ENCODE measurements at regions not wholly inside any gene's neighbourhood (a gene's known extent, or its start where the extent isn't known, plus 50 kb on each side); places are given as distances from the start of the nearest gene placed in this dataset.
"Not testable (repeated sequence)": the region's sequence is repeated elsewhere in the genome, so short reads cannot be mapped to it uniquely, and the experiment has no call there.

DNA sequence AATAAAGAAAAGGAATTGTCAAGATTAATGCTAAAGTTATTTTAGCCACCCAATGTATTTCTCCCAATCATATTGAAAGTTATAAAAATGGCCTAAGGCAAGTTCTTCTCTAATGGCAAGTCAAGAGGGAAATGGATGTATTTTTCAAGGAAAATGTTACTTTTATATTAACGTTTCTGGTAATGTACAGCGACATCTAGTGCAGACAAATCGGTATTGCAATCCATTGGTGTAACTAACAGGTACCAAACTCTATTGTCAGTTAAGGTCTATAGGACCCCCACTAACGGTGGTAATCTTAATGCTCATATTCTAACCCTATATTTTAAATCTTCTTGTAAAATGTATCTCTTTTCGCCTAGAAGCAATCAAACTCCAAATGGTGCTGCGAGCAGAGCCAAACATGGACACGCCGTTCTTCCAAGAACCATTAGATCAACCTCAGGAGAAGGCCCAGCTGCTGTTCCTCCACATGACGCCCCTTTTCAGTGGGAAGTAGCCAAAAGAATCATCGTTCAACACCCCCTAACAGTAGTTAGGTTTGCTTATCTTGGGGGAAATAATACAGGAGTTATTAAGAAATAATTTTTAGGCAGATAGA, 98.5 kb upstream of the PABPC3 start:
- intact Hi-C loops (cut with DNase I): no loop called here
- Histone ChIP-seq H3K9me3 (no peaks in the 10 kb centered on the region), H3K9ac (ENCODE audit: low read depth in 2 of 2, low read length in 2 of 2) (no peak overlapping the region), H3K27ac (no peak overlapping the region), H3K36me3 (no peaks in the 10 kb centered on the region), H3K4me1 (no peaks in the 10 kb centered on the region), H3K4me3 (no peak overlapping the region), H3K27me3 (no peaks in the 10 kb centered on the region)
- peak; percentile 45 for DNase-seq
- TF ChIP-seq, protein P1, sequence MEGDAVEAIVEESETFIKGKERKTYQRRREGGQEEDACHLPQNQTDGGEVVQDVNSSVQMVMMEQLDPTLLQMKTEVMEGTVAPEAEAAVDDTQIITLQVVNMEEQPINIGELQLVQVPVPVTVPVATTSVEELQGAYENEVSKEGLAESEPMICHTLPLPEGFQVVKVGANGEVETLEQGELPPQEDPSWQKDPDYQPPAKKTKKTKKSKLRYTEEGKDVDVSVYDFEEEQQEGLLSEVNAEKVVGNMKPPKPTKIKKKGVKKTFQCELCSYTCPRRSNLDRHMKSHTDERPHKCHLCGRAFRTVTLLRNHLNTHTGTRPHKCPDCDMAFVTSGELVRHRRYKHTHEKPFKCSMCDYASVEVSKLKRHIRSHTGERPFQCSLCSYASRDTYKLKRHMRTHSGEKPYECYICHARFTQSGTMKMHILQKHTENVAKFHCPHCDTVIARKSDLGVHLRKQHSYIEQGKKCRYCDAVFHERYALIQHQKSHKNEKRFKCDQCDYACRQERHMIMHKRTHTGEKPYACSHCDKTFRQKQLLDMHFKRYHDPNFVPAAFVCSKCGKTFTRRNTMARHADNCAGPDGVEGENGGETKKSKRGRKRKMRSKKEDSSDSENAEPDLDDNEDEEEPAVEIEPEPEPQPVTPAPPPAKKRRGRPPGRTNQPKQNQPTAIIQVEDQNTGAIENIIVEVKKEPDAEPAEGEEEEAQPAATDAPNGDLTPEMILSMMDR (IDR thresholded peaks at IDR 0.05): peak; percentile 61

DNA sequence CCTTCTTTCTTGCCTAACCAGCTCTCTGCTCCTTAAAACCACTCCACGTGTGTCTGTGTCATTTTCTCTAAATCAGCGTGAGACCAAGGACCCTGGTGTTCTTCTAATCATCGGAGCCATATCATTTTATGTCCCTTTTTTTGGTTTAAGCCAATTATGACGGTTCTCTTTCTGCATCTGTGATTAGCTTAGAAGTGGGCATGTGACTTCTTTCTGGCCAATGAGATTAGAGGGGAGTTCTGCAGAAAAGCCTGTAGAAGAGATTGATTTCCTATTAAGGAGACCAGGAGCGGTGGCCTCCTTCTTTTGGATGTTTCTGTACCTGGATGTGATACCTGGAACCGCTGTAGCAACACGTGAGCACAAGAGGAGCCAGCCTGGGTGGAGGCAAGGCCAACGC, 97.5 kb upstream of the PABPC3 start:
- no peak overlapping the region for H3K9ac ChIP-seq (ENCODE audit: low read depth in 2 of 2, low read length in 2 of 2)
- no peaks in the 10 kb centered on the region for H3K4me1 ChIP-seq
- no peak overlapping the region for H3K27ac ChIP-seq
- no peak overlapping the region for H3K4me3 ChIP-seq
- H3K36me3 ChIP-seq: no peaks in the 10 kb centered on the region
- DNase-seq: no peak
- no peaks in the 10 kb centered on the region for H3K27me3 ChIP-seq
- TF ChIP-seq, protein P1 (IDR thresholded peaks at IDR 0.05): no peak
- H3K9me3 ChIP-seq: no peaks in the 10 kb centered on the region
- intact Hi-C loops (cut with DNase I): no loop called here

DNA sequence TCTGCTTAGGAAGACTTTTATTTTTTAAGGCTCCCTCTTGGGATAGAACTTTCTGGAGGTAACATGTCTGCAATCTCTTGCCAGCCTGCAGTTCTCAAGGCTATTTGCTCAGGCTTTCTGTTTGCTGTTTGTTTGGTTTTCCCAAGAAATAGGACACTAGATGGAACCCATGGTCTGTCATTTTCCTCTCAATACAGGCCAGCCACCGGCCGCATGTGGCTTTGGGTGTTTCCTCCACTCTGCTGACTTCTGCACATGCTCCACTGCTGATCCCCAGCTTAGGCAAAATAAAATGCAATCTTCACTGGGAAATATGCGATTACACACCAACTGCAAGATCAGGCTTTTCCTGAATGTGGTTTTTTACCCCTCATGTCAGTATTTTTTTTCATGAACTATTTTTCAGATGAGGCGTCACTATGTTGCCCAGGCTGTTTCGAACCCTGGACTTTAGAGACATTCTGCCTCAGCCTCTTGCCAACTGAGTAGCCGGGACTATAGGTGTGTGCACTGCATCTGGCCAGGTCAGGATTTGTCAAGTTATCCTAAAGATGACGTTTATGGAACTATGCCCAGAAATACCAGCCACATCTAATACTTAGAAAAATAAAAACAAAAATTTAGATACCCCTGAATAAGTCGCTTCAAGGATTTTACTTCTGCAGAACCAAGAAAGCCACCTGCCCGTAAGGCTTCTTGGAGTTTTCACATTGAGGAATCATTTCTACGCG, 94.3 kb upstream of the PABPC3 start:
- Histone ChIP-seq H3K4me1 (no peaks in the 10 kb centered on the region), H3K4me3 (no peak overlapping the region), H3K27ac (no peak overlapping the region), H3K9ac (ENCODE audit: low read depth in 2 of 2, low read length in 2 of 2) (no peak overlapping the region), H3K36me3 (no peaks in the 10 kb centered on the region), H3K27me3 (no peaks in the 10 kb centered on the region), H3K9me3 (no peaks in the 10 kb centered on the region)
- DNase-seq: no peak
- intact Hi-C loops (cut with DNase I): no loop called here
- TF ChIP-seq, protein P1 (IDR thresholded peaks at IDR 0.05): no peak

DNA sequence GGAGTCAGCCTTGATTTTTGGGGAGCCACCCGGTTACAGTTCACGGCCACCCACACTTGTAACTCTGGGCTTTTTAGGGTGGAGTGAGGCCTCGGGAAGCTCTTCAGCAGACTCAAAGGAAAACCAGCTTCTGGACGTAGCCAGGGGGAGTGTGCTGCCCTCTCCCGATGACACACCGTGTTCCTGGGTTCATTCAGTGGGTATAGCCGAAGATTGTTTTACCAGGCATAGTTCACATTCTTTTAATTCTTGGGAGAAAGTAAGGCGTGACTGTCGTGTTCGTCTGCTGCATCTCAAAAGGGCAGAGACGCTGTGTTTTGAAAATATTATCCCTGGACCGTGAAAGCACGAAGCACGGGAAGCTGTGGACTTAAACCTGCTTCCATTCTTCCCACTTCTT, 93.6 kb upstream of the PABPC3 start:
- H3K4me3 ChIP-seq; H3K9ac ChIP-seq (ENCODE audit: low read depth in 2 of 2, low read length in 2 of 2); H3K36me3 ChIP-seq; H3K4me1 ChIP-seq; intact Hi-C loops (cut with DNase I); H3K27ac ChIP-seq; H3K27me3 ChIP-seq; H3K9me3 ChIP-seq; DNase-seq: not testable (repeated sequence)

DNA sequence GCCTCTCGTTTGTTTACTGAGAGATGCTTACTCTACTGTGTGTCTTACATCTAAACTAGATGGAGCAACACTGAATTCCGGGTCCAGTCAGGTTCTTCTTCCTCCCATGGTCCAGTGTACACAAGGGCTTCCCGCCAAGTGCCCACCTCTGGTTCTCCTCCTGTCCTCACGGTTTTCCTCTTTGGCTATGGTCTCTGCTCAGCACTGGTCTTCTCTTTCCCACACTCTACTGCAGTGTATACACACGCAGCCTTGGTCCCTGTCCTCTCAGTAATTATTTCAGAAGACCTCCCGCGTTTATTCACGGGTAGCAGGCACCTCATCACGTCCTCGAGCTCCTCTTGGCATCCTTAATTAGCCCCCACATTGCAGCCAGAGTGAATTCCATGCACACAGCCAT, 91.4 kb upstream of the PABPC3 start:
- H3K9me3 ChIP-seq; H3K4me1 ChIP-seq; DNase-seq; H3K4me3 ChIP-seq; H3K27ac ChIP-seq; H3K27me3 ChIP-seq; H3K9ac ChIP-seq (ENCODE audit: low read depth in 2 of 2, low read length in 2 of 2); H3K36me3 ChIP-seq: not testable (repeated sequence)
- intact Hi-C loops (cut with DNase I): loop anchor here (2.0 kb wide), 1 partner anchor 32 kb away; no protein-coding TSS in a partner anchor

DNA sequence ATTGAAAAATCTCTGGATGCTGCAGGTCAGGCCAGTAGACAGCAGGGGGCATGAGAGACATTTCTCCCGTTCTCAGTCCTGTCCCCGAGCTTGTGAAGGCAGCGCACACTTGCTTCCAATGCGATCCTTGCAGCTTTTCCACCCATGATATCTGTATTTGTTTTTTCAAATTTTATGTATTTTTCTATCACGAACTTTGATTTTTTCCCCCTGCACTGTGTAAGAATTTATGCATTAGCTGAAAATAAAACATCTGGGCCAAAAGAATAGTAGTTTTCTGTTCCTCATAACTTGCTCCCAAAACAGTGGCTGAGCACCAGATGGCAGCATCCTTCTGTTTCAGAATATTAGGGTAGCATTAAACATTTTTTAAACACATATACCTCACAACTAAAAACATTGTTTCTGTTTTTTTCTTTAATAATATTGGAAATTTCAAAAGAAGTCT, 90.9 kb upstream of the PABPC3 start:
- H3K36me3 ChIP-seq; H3K27ac ChIP-seq; H3K27me3 ChIP-seq; H3K9ac ChIP-seq (ENCODE audit: low read depth in 2 of 2, low read length in 2 of 2); DNase-seq; H3K9me3 ChIP-seq; H3K4me3 ChIP-seq; H3K4me1 ChIP-seq: not testable (repeated sequence)
- intact Hi-C loops (cut with DNase I): loop anchor here (2.0 kb wide), 1 partner anchor 32 kb away; no protein-coding TSS in a partner anchor

DNA sequence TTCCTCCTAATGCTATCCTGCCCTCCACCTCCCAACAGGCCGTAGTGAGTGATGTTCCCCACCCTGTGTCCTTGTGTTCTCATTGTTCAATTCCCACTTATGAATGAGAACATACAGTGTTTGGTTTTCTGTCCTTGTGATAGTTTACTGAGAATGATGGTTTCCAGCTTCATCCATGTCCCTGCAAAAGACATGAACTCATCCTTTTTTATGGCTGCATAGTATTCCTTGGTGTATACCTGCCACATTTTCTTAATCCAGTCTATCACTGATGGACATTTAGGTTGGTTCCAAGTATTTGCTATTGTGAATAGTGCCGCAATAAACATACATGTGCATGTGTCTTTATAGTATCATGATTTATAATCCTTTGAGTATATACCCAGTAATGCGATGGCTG, 88.5 kb upstream of the PABPC3 start:
- H3K9me3 ChIP-seq; H3K9ac ChIP-seq (ENCODE audit: low read depth in 2 of 2, low read length in 2 of 2); H3K27me3 ChIP-seq; H3K4me1 ChIP-seq; H3K4me3 ChIP-seq; H3K36me3 ChIP-seq; DNase-seq; H3K27ac ChIP-seq; intact Hi-C loops (cut with DNase I): not testable (repeated sequence)

DNA sequence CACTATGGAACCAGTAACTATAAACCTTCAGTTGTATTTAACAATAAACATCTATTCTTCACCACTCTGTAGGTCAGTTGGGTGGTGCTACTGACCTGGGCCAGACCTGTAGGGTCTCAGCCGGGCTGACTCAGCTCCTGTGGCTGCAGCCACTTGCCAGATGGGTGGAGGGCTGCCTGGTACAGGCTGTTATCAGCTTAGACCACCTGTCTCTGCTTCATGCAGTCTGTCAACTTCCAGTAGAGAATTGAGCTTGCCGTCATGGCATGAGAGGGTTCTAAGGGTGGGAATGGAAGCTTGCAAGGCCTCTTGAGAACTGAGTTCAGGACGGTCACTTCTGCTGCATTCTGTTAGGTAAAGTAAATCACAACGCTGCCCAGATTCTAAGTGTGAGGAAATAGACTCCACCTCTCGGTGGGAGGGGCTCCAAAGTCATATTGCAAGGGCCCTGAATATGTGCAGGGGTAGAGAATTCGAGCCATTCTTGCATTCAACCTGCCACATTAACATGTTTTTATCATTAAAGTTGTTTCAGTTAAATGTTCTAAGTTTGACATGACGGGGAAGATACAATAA, 81.5 kb upstream of the PABPC3 start:
- not testable (repeated sequence) for H3K36me3 ChIP-seq

DNA sequence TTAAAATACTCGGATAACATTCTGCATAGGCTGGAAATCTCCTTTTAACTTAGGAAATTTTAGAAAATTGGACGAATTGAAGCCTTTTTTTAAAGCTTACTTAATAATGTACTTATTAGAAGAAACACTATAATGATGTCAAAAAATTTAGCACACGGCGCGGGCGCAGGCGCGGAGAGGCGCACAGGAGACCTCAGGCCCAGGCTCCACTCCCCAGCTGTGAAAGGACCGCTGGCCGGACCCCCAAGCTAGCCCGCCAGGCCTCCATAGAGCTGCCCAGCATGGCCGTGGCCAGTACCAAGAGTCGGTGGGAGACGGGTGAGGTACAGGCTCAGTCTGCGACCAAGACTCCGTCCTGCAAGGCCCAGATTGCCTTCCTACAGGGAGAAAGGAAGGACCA, 78.8 kb upstream of the PABPC3 start:
- H3K27ac ChIP-seq; H3K9me3 ChIP-seq; H3K27me3 ChIP-seq; H3K9ac ChIP-seq (ENCODE audit: low read depth in 2 of 2, low read length in 2 of 2); H3K4me3 ChIP-seq; DNase-seq; H3K36me3 ChIP-seq; H3K4me1 ChIP-seq; intact Hi-C loops (cut with DNase I): not testable (repeated sequence)

More for the DNA sequence above, 81.5 kb upstream of the PABPC3 start:
- DNase-seq; H3K27me3 ChIP-seq; intact Hi-C loops (cut with DNase I); H3K4me3 ChIP-seq; H3K9me3 ChIP-seq; H3K27ac ChIP-seq; H3K9ac ChIP-seq (ENCODE audit: low read depth in 2 of 2, low read length in 2 of 2); H3K4me1 ChIP-seq: not testable (repeated sequence)

DNA sequence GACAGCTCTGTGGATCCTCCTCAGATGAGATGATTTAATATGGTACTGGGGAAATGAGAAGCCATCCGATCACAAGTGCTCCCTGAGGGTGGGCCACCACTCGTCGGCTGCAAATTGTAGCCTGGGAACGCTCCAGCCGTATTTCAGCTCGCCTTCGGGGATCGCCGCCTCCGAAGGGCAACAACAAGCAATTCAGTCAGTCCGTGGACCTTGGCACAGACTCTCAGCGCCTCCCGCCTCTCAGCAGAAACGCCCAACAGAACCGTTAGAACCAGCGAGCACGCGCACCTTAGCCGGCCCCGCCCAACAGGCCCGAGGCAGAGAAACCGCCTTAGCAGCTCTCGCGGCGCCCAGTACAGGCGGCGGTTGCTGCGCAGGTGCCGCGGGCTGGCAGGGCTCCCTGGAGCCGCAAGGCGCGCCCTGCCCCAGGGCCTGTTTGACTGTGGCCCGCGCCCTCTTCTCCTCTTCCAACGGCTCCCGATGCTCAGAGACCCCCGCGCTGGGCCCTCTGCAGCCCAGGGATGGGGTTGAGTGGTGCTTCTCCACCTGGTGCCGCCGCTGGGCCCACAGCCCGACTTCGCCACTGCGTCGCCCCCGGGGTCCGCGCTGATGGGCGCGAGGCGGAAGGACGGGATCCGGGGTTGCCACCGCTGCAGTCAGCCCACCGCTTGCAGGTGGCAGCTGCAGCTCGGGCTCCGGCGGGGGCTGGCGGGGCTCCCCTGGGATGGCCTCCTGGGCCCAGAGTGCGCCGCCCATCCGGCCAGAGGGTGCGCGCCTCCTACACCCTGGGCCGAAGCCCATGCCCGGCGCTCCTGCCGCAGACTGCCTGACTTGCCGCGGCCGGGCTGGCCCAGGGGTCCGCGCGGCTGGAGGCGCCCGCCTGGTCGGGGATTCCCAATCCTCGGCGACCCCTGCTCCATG, 77.9 kb upstream of the PABPC3 start:
- peak; percentile 88 for DNase-seq
- H3K36me3 ChIP-seq; H3K9ac ChIP-seq (ENCODE audit: low read depth in 2 of 2, low read length in 2 of 2); intact Hi-C loops (cut with DNase I); H3K27ac ChIP-seq; H3K9me3 ChIP-seq; H3K4me1 ChIP-seq; H3K27me3 ChIP-seq: not testable (repeated sequence)
- H3K4me3 ChIP-seq: peak overlapping the region; percentile 33

Data from colonic mucosa (tissue), 4 donors.